NCI-H146 treated with DMSO at 0.1 percent for 48 hours (cell line): ENCODE measurements at regions not wholly inside any gene's neighbourhood (a gene's known extent, or its start where the extent isn't known, plus 50 kb on each side); places are given as distances from the start of the nearest gene placed in this dataset.
A peak's percentile ranks its signal among the peaks of the same experiment; 100 is the strongest.

ENCODE experiments used
- DNase-seq: peaks from one replicate; lab custom pipeline; 2025; ENCODE audit not compliant: unreplicated experiment; lab: John Stamatoyannopoulos, UW

- DNase-seq = no peak
Measured at GRCh38 chr4:20506827-20507226, 193.4 kb upstream of the PACRGL start.

GRCh38 chr4:20509315-20509714 is 190.9 kb upstream of the PACRGL start:
- DNase-seq = no peak

- DNase-seq = peak; percentile 88
Measured at GRCh38 chr4:20512033-20512792, 188.0 kb upstream of the PACRGL start.

- DNase-seq = no peak
Measured at GRCh38 chr4:20512985-20513384, 187.3 kb upstream of the PACRGL start.

- DNase-seq = no peak
Measured at GRCh38 chr4:20520901-20521300, 179.4 kb upstream of the PACRGL start.

DNA sequence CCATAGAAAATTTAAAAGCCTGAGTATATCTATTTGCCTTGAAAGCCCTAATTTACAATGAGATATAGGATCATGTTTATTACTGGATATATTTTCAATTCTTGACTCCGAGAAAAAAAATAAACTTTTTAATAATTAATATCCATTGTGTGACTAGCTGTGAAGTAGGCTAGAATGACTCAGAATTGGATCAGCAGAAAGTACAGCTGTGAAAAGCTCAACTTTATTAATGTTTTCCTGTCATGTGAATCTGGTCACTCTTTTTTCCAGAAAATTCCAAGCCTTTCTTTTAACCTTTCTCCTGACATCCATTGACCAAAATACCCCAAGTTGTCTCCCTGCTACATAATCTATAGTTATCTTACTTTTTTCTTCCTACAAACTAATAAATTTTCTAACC is 171.8 kb upstream of the PACRGL start:
- DNase-seq = no peak

- no peak for DNase-seq
Measured at GRCh38 chr4:20529691-20530090, 170.6 kb upstream of the PACRGL start.

GRCh38 chr4:20532116-20532790 is 168.0 kb upstream of the PACRGL start:
- DNase-seq = no peak

GRCh38 chr4:20532871-20533870 is 167.1 kb upstream of the PACRGL start:
- DNase-seq = no peak

- peak; percentile 64 for DNase-seq
Measured at GRCh38 chr4:20538905-20539304, 161.4 kb upstream of the PACRGL start.

- DNase-seq = no peak
Measured at GRCh38 chr4:20543131-20543530, 157.1 kb upstream of the PACRGL start.

GRCh38 chr4:20544645-20545044 is 155.6 kb upstream of the PACRGL start:
- peak; percentile 51 for DNase-seq

DNA sequence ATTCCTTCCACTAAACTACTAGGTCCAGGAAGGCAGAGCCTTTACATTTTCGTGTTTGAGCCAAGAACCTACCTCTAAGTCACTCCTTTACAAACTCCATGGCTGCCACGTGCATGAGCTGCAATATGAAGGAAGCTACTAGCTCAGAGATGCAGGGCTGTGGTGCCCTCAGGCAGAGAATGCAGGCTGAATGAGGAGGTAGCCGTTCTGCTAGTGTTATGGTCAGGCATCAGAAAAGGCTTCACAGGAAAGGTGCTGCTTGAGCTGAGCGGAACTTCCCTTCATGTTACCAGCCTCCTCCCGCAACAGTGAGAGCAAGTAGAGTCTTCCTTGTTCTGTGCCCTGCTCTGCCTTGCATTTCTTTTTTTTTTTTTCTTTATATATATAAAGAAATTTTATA is 148.3 kb upstream of the PACRGL start:
- DNase-seq = no peak

- DNase-seq = no peak
Measured at GRCh38 chr4:20554134-20554533, 146.1 kb upstream of the PACRGL start.

- DNase-seq = no peak
Measured at GRCh38 chr4:20565075-20565721, 135.1 kb upstream of the PACRGL start.

DNA sequence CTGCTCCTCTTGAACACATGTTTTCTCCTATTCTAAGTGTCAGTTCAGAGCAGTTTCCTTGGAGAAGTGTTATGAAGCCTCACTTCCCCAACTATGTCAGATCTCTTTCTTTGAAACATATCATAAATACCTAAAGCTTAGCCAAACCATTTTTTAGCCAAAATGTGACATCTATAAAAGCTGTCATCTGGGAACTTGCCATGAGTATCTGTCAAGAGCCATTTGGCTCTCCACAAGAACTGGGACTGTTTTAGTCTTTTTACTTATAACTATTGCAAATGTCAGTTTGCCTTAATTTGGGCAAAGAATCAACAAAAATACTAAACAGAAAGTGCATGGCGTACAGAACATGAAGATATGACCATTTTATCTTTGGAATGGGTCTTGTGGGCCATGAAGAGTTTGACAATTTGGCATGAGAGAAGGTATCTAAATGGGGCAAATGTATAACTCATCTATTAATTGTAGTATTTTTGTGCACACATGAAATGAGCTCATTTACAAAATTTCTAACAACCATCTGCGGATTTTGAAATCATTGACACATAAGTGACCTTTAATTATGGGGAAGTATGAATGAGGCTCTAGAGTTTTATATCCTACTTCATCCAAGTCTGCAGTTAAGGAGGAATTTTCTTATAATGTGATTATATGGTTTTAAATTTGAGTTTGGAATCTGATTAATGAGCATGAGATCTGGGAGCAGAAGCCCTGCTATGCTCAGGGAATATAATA is 129.1 kb upstream of the PACRGL start:
- no peak for DNase-seq

- no peak for DNase-seq
Measured at GRCh38 chr4:20572976-20573375, 127.3 kb upstream of the PACRGL start.

GRCh38 chr4:20574986-20575385 is 125.3 kb upstream of the PACRGL start:
- DNase-seq = no peak

GRCh38 chr4:20575486-20575885 is 124.8 kb upstream of the PACRGL start:
- DNase-seq = no peak

DNA sequence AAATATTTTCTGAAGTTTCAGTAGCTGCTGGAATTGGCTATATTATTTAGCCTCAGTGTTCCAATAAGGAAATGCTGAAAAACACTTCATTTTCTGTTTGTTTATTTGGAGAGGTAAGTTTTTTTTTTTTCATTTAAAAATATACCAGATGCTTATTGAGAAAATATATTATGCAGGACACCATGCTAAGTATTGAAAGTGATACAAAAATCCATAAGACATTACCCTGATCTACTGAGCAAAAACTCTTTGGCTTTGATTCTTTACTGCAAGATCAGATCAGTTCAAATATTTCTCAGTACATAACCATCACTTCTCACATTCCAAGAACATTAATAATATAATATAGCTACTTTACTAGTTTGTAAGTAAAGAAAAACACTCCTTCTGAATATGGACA is 123.4 kb upstream of the PACRGL start:
- no peak for DNase-seq
